HEK293T (cell line): ENCODE measurements at regions not wholly inside any gene's neighbourhood (a gene's known extent, or its start where the extent isn't known, plus 50 kb on each side); places are given as distances from the start of the nearest gene placed in this dataset.
"Not testable (repeated sequence)": the region's sequence is repeated elsewhere in the genome, so short reads cannot be mapped to it uniquely, and the experiment has no call there.

ENCODE experiments used
- CTCF ChIA-PET: fragments of 350-600 bp; formaldehyde crosslinking; extraction: SDS; loops from one replicate; lab custom pipeline; 2021; ENCODE audit warnings: antibody characterized with exemption, inconsistent platforms; lab: Yijun Ruan, JAX
- POLR2A ChIA-PET: fragments of 350-600 bp; formaldehyde crosslinking; extraction: SDS; loops from one replicate; lab custom pipeline; 2020; ENCODE audit warnings: antibody characterized with exemption, inconsistent platforms; lab: Yijun Ruan, JAX
- DNase-seq: peaks from one replicate; pipeline ENCODE4 v3.0.0; 2012; ENCODE audit warnings: mixed read lengths; ENCODE audit errors: extremely low spot score
- ARNT ChIP-seq: fragments of 450-650 bp; IDR thresholded peaks from 2 replicates; pipeline ENCODE4 v1.6.1; 2017; ENCODE audit warnings: mild to moderate bottlenecking
- BHLHE40 ChIP-seq: fragments of 450-650 bp; IDR thresholded peaks from 2 replicates; pipeline ENCODE4 v1.6.1; 2016; ENCODE audit warnings: mild to moderate bottlenecking, moderate library complexity, borderline replicate concordance
- CTBP1 ChIP-seq: fragments of 450-650 bp; IDR thresholded peaks from 2 replicates; pipeline ENCODE4 v1.6.1; 2016; ENCODE audit warnings: borderline replicate concordance
- ELF4 ChIP-seq: fragments of 450-650 bp; IDR thresholded peaks from 2 replicates; pipeline ENCODE4 v1.6.1; 2017; ENCODE audit warnings: antibody characterized with exemption
- FOXA1 ChIP-seq: fragments of 450-650 bp; IDR thresholded peaks from 2 replicates; pipeline ENCODE4 v1.6.1; 2016; ENCODE audit warnings: mild to moderate bottlenecking
- FOXK2 ChIP-seq: fragments of 450-650 bp; IDR thresholded peaks from 2 replicates; pipeline ENCODE4 v1.6.1; 2016; ENCODE audit warnings: mild to moderate bottlenecking
- FOXM1 ChIP-seq: fragments of 450-650 bp; IDR thresholded peaks from 2 replicates; pipeline ENCODE4 v1.6.1; 2017; ENCODE audit warnings: mild to moderate bottlenecking, borderline replicate concordance
- HDGF ChIP-seq: fragments of 450-650 bp; IDR thresholded peaks from 2 replicates; pipeline ENCODE4 v1.6.1; 2017; ENCODE audit warnings: antibody characterized with exemption, borderline replicate concordance
- L3MBTL2 ChIP-seq: fragments of 450-650 bp; conservative IDR thresholded peaks from 2 replicates; pipeline ENCODE4 v1.6.1; 2016; ENCODE audit warnings: mild to moderate bottlenecking
- LEF1 ChIP-seq: fragments of 450-650 bp; IDR thresholded peaks from 2 replicates; pipeline ENCODE4 v1.6.1; 2017; ENCODE audit warnings: mild to moderate bottlenecking, borderline replicate concordance
- NFRKB ChIP-seq: fragments of 450-650 bp; IDR thresholded peaks from 2 replicates; pipeline ENCODE4 v1.6.1; 2016; ENCODE audit warnings: mild to moderate bottlenecking, moderate library complexity
- SP1 ChIP-seq: fragments of 450-650 bp; IDR thresholded peaks from 2 replicates; pipeline ENCODE4 v1.6.1; 2017
- SUZ12 ChIP-seq: fragments of 450-650 bp; IDR thresholded peaks from 2 replicates; pipeline ENCODE4 v1.6.1; 2016; ENCODE audit warnings: mild to moderate bottlenecking
- TARDBP ChIP-seq: fragments of 450-650 bp; IDR thresholded peaks from 2 replicates; pipeline ENCODE4 v1.6.1; 2016
- ZNF384 ChIP-seq: fragments of 450-650 bp; IDR thresholded peaks from 2 replicates; pipeline ENCODE4 v1.6.1; 2016
- TF ChIP-seq, protein P1 (sequence below): fragments of 450-650 bp; IDR thresholded peaks from 2 replicates; pipeline ENCODE4 v1.6.1; 2016

DNA sequence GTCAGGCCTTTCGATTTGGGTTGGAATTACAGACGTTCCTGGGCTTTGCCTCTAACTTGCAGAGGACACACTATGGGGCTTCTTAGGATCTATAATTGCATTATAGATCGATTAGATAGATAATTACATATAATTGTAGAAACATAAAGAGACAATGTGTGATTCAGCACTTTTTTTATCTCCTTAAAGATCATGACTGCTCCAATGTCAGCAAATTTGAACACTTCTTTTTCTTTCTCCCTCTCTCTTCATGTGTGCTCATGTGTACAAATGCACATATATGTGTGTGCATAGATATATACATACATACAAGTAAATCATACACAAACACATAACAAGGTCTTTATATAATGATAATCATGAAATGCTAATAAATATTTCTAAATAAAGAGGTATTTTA, 1261.2 kb upstream of the SLC39A10 start:
- ChIA-PET CTCF (no interaction called here), POLR2A (no interaction called here)
- TF ChIP-seq ARNT, result no peak
- no peak for TF ChIP-seq FOXA1
- no peak for TF ChIP-seq ELF4
- TF ChIP-seq CTBP1, result no peak
- TF ChIP-seq, protein P1, sequence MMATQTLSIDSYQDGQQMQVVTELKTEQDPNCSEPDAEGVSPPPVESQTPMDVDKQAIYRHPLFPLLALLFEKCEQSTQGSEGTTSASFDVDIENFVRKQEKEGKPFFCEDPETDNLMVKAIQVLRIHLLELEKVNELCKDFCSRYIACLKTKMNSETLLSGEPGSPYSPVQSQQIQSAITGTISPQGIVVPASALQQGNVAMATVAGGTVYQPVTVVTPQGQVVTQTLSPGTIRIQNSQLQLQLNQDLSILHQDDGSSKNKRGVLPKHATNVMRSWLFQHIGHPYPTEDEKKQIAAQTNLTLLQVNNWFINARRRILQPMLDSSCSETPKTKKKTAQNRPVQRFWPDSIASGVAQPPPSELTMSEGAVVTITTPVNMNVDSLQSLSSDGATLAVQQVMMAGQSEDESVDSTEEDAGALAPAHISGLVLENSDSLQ, result no peak
- no peak for TF ChIP-seq SP1
- TF ChIP-seq NFRKB, result no peak
- no peak for TF ChIP-seq SUZ12
- no peak for TF ChIP-seq BHLHE40
- no peak for TF ChIP-seq ZNF384
- no peak for TF ChIP-seq TARDBP
- no peak for TF ChIP-seq LEF1
- TF ChIP-seq FOXK2, result no peak
- no peak for TF ChIP-seq FOXM1
- TF ChIP-seq L3MBTL2, result no peak
- TF ChIP-seq HDGF, result no peak
- DNase-seq, result no peak

DNA sequence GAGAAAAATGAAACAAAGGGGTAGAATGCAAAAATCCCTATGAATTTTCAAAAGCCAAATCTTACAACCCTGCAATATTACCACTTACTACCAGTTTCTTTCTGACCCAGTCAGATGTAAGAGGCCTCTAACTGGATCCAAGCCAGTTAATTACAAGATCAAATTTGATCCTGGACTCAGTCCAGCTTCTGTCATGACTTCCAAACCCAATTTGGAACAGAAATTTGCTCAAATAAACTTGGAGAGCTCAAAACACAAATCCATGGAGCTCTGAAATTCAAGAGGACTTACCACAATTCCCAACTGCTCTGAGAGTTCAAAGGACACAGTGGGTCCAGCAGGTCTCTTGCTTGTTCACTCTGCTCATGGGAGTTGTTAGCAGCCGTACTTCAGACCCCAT, 1271.7 kb upstream of the SLC39A10 start:
- no peak for DNase-seq
- POLR2A ChIA-PET, result no interaction called here
- CTCF ChIA-PET, result no interaction called here
- no peak for TF ChIP-seq FOXK2
- TF ChIP-seq FOXA1, result no peak
- TF ChIP-seq NFRKB, result no peak

DNA sequence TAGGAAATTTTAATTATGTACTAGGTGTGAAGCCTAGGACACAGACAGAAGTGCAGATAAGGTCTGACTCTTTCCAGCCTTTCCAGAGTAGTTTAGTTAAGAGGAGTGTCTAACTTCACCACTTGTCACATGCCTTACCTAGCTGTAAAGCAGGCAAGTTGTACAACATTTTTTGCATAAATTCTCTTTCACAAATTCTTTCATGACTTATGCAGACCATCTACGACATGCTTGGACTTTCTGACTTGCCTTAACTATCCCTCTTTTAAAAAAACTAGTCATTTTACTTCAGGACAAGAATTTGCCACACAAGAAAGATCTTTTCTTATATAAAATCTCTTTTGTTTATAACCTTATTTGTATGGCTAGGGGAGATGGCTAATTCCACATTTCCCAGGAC, 1273.6 kb upstream of the SLC39A10 start:
- POLR2A ChIA-PET, result no interaction called here
- CTCF ChIA-PET, result interaction anchor here (0.7 kb wide), 1 partner anchor 30 kb away, joined by 3 read pairs; no protein-coding TSS in a partner anchor
- no peak for TF ChIP-seq ELF4
- TF ChIP-seq SP1, result no peak
- TF ChIP-seq, protein P1, result no peak
- TF ChIP-seq TARDBP, result no peak
- no peak for TF ChIP-seq CTBP1
- no peak for TF ChIP-seq FOXK2
- TF ChIP-seq FOXM1, result no peak
- TF ChIP-seq L3MBTL2, result no peak
- TF ChIP-seq SUZ12, result no peak
- no peak for TF ChIP-seq BHLHE40
- TF ChIP-seq FOXA1, result no peak
- no peak for TF ChIP-seq LEF1
- no peak for TF ChIP-seq HDGF
- no peak for TF ChIP-seq ARNT
- TF ChIP-seq ZNF384, result no peak
- DNase-seq, result no peak

DNA sequence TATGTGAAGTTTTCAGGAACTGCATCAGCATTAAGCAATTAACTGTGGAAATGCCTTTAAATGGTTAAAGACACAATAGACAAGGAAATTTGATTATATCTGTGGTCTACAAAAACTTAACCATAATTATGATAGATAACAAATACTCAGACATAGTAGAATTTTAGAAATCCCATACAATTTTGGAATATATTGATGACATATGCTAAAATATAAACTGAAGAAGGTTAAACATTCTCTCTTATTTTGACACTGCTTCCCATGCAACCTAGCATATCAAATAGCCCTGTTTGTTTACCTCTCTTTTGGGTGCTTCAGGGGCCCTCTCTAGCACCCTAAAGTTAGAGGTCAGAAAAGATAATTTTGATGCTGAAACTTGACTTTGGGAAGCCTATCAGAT, 1274.8 kb upstream of the SLC39A10 start:
- ChIA-PET POLR2A (no interaction called here), CTCF (no interaction called here)
- DNase-seq, result no peak
- TF ChIP-seq ZNF384 (no peak), FOXM1 (no peak), TARDBP (no peak), SP1 (no peak), SUZ12 (no peak), ARNT (no peak), ELF4 (no peak), HDGF (no peak), LEF1 (no peak), CTBP1 (no peak)
- TF ChIP-seq, protein P1, result no peak

DNA sequence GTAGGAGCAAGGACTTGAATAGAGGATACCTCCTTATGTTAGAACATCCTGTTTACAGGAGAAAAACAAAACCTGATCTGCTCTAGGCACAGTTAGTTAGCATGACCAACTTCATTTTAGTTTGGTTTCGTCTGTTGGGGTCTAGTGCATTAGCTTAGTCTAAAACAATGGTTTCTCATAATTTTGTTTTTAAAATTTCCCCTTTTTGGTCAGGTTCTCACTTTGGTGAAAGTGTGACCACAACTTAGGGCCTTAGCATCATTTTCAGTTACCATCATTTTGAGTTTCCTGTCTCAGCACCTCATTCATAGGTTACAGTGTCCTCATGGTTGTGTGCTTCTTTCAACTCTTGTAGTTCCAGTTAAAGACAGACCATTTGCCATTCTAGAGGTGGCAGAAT, 1277.0 kb upstream of the SLC39A10 start:
- DNase-seq, result no peak
- ChIA-PET POLR2A (no interaction called here), CTCF (interaction anchor here (0.8 kb wide), 1 partner anchor 37 kb away, joined by 3 read pairs; no protein-coding TSS in a partner anchor)
- TF ChIP-seq HDGF, result no peak
- no peak for TF ChIP-seq ARNT
- TF ChIP-seq FOXK2, result no peak
- TF ChIP-seq LEF1, result no peak
- no peak for TF ChIP-seq ELF4
- no peak for TF ChIP-seq TARDBP
- no peak for TF ChIP-seq BHLHE40
- TF ChIP-seq, protein P1, result no peak
- TF ChIP-seq L3MBTL2, result no peak
- no peak for TF ChIP-seq NFRKB

DNA sequence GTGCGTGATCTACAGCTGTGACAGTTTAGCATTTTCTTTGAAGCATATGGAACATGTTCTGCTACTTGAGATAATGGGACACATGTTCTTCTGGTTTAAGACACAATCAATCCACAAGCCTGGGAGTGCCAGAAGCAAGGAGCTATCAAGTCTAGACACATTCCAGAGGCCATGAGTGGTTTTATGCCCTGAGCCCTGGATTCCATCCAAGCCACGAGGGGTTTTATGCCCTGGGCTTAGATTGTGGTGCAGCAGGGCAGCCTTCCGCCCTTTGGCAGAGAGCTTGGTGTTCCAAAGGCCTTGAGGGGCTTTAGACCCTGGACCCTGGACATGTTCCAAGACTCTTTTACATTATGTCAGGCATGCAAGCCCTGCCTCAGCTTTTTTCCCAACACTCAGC, 1289.6 kb upstream of the SLC39A10 start:
- CTCF ChIA-PET, DNase-seq: not testable (repeated sequence)

More for the DNA sequence above, 1289.6 kb upstream of the SLC39A10 start:
- POLR2A ChIA-PET, result not testable (repeated sequence)
